ENCODE measurements at regions not wholly inside any gene's neighbourhood (a gene's known extent, or its start where the extent isn't known, plus 50 kb on each side); places are given as distances from the start of the nearest gene placed in this dataset.

DNA sequence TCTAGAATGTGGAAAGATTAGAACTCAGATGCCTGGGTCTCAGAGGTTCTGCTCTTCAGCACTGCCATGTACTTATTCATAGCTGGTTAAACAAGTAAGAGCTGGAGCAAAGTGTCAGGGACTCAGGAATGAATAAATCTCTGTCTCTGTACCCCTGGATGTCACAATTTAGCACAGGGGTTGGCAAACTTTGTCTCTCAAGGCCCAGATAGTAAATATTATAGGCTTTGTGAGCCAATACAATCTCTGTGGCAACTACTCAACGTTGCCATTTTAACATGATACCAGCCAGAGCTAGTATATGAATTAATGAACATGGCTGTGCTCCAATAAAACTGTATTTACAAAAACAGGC, 220.3 kb upstream of the MON1B start:
- 18% methylated on average over 1 of the region's 1 CpG for WGBS (ENCODE audit: missing lambda C conversion rate)

GRCh38 chr16:76976101-76976500, 214.9 kb upstream of the MON1B start:
- DNase-seq (ENCODE audit: low read depth in 1 of 2, low spot score in 1 of 2) (no peak), ATAC-seq (no peak), FAIRE-seq (no peak)
- WGBS (ENCODE audit: missing lambda C conversion rate): 53% methylated on average over 3 of the region's 3 CpGs
- Histone ChIP-seq H3K4me3 (no peak overlapping the region), H3K4me2 (no peak overlapping the region), H3K9me3 (no peaks in the 10 kb centered on the region), H3K27ac (no peak overlapping the region), H3K4me1 (no peaks in the 10 kb centered on the region)
- ChIA-PET POLR2A (no interaction called here), CTCF (no interaction called here)
- TF ChIP-seq SMC3 (IDR thresholded peaks at IDR 0.05) (no peak), NPAS2 (CRISPR knock-in tag; IDR thresholded peaks at IDR 0.05; ENCODE audit: borderline replicate concordance) (no peak), RARB (CRISPR knock-in tag; IDR thresholded peaks at IDR 0.05) (no peak), NFE2L2 (conservative IDR thresholded peaks at IDR 0.05; ENCODE audit: low read length) (no peak), TFCP2L1 (CRISPR knock-in tag; IDR thresholded peaks at IDR 0.05) (no peak), NR3C1 (IDR thresholded peaks at IDR 0.05) (no peak), FOSB (CRISPR knock-in tag; IDR thresholded peaks at IDR 0.05) (no peak), JUN (IDR thresholded peaks at IDR 0.05) (no peak)
- TF ChIP-seq, protein P1, sequence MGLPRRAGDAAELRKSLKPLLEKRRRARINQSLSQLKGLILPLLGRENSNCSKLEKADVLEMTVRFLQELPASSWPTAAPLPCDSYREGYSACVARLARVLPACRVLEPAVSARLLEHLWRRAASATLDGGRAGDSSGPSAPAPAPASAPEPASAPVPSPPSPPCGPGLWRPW (IDR thresholded peaks at IDR 0.05): no peak

More for the DNA sequence above, 220.3 kb upstream of the MON1B start:
- Histone ChIP-seq H3K4me3 (no peak overlapping the region), H3K4me2 (peak overlapping the region; percentile 48), H3K27ac (peak overlapping the region; percentile 18 to 81; a peak in 4 of 6 replicates), H3K4me1 (peaks cover 17% of the 10 kb centered on the region), H3K9me3 (no peaks in the 10 kb centered on the region)
- TF ChIP-seq CEBPB (IDR thresholded peaks at IDR 0.05) (no peak), RFX5 (IDR thresholded peaks at IDR 0.05) (no peak), RARB (CRISPR knock-in tag; IDR thresholded peaks at IDR 0.05) (no peak), FOSL2 (IDR thresholded peaks at IDR 0.05) (no peak), FOSL2 (CRISPR knock-in tag; IDR thresholded peaks at IDR 0.05) (no peak), HOXB5 (CRISPR knock-in tag; IDR thresholded peaks at IDR 0.05) (no peak), MAFK (IDR thresholded peaks at IDR 0.05; ENCODE audit: partially characterized antibody) (no peak), REST (IDR thresholded peaks at IDR 0.05) (no peak), ZNF302 (CRISPR knock-in tag; IDR thresholded peaks at IDR 0.05) (no peak), HOXB13 (CRISPR knock-in tag; IDR thresholded peaks at IDR 0.05; ENCODE audit: low read depth) (no peak), KDM5A (IDR thresholded peaks at IDR 0.05) (no peak), MAZ (IDR thresholded peaks at IDR 0.05; ENCODE audit: borderline replicate concordance, low read depth, low read length) (no peak), TFCP2L1 (CRISPR knock-in tag; IDR thresholded peaks at IDR 0.05) (no peak), FOSB (CRISPR knock-in tag; IDR thresholded peaks at IDR 0.05) (no peak), ZC3H11A (IDR thresholded peaks at IDR 0.05) (no peak)
- DNase-seq (ENCODE audit: low read depth in 1 of 2, low spot score in 1 of 2) (peak in 1 of 2 experiments; percentile 20), FAIRE-seq (peak; percentile 46), ATAC-seq (peak; percentile 75 to 81; a peak in 5 of 6 replicates)
- ChIA-PET POLR2A (no interaction called here), CTCF (no interaction called here)

GRCh38 chr16:76976756-76977155, 214.2 kb upstream of the MON1B start:
- DNase-seq (ENCODE audit: low read depth in 1 of 2, low spot score in 1 of 2) (no peak), FAIRE-seq (no peak), ATAC-seq (no peak)
- TF ChIP-seq ZC3H11A (IDR thresholded peaks at IDR 0.05) (no peak), HOXB5 (CRISPR knock-in tag; IDR thresholded peaks at IDR 0.05) (no peak), FOXS1 (CRISPR knock-in tag; IDR thresholded peaks at IDR 0.05) (no peak), NR3C1 (IDR thresholded peaks at IDR 0.05) (no peak)
- WGBS (ENCODE audit: missing lambda C conversion rate): 56% methylated on average over 2 of the region's 2 CpGs
- ChIA-PET CTCF (no interaction called here), POLR2A (no interaction called here)
- no peak overlapping the region for H3K4me2 ChIP-seq
- no peaks in the 10 kb centered on the region for H3K9me3 ChIP-seq
- no peaks in the 10 kb centered on the region for H3K4me1 ChIP-seq
- H3K27ac ChIP-seq: no peak overlapping the region
- H3K4me3 ChIP-seq: no peak overlapping the region

Data from A549 (cell line).